ENCODE measurements at regions not wholly inside any gene's neighbourhood (a gene's known extent, or its start where the extent isn't known, plus 50 kb on each side); places are given as distances from the start of the nearest gene placed in this dataset.

- DNase-seq: no peak
Observed at GRCh38 chr6:44771647-44772415, 384.3 kb downstream of the CDC5L start.

- no peak for DNase-seq
Observed at GRCh38 chr6:44772838-44773237, 385.3 kb downstream of the CDC5L start.

DNA sequence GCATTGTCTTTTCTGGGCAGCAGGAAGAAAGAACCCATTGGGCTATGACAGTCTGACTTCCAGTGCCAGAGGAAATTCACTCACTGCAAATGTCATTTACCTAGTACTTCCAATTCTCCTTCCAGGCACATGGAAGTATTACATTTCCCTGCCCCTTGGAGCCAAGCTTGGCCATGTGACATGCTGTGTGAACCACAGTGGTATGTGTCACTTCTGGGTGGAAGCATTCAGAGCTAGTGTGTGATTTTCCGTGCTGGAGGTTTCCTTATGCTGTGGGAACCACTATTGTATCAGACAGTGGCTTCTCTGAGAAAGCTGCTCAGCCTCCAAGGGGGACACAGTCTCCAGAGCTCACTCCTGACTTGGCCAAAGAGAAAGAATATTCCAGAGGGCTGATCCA, 387.6 kb downstream of the CDC5L start:
- DNase-seq: no peak

DNA sequence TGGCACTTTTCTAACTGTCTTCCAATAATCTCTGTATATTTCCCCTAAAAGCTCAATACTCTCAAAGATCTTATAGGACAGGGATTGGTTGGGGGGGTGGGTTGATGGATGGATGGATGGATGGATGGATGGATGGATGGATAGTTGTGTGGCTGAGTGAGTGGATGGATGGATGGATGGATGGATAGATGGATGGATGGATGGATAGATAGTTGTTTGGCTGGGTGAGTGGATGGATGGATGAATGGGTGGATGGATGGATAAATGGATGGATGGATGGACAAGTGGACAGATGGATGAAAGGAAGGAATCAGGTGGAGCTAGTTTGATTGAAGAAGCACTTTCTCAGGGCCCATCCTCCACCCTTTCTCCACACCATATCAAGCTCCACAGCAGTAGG, 388.8 kb downstream of the CDC5L start:
- DNase-seq: no peak

- no peak for DNase-seq
Observed at GRCh38 chr6:44778513-44778912, 391.0 kb downstream of the CDC5L start.

Data from activated CD4-positive, alpha-beta T cell treated with anti-CD3 and anti-CD28 coated beads for 4 hours (primary cell).